ENCODE measurements at regions not wholly inside any gene's neighbourhood (a gene's known extent, or its start where the extent isn't known, plus 50 kb on each side); places are given as distances from the start of the nearest gene placed in this dataset.

- Histone ChIP-seq H3F3A (ENCODE audit: insufficient read depth) (no peaks in the 10 kb centered on the region), H3K9me3 (ENCODE audit: insufficient read depth, low read length) (no peaks in the 10 kb centered on the region), H3K36me3 (ENCODE audit: low read length) (no peaks in the 10 kb centered on the region), H2AFZ (ENCODE audit: low read depth, low read length, severe bottlenecking) (no peak overlapping the region), H3K9ac (ENCODE audit: low read length) (no peak overlapping the region), H3K4me3 (ENCODE audit: insufficient read depth, low read length, poor library complexity, severe bottlenecking) (no peak overlapping the region), H3K27ac (ENCODE audit: low read depth, low read length) (no peak overlapping the region), H3K79me2 (ENCODE audit: insufficient read depth, low read length) (no peaks in the 10 kb centered on the region), H3K9me2 (replicated peaks; ENCODE audit: insufficient read depth, low read length) (no peaks in the 10 kb centered on the region), H4K20me1 (ENCODE audit: low read depth, low read length) (no peaks in the 10 kb centered on the region), H3K27me3 (ENCODE audit: low read length) (no peaks in the 10 kb centered on the region), H3K4me2 (ENCODE audit: low read depth, low read length, poor library complexity, severe bottlenecking) (no peak overlapping the region)
- TF ChIP-seq EZH2phosphoT487 (conservative IDR thresholded peaks at IDR 0.05; ENCODE audit: low read length) (no peak), CTCF (IDR thresholded peaks at IDR 0.05; ENCODE audit: insufficient read depth, low read length, poor library complexity, severe bottlenecking) (no peak)
Observed at GRCh38 chr3:81998139-81998755, 236.8 kb upstream of the GBE1 start.

GRCh38 chr3:81997390-81997789, 235.9 kb upstream of the GBE1 start:
- no peak overlapping the region for H3K27ac ChIP-seq (ENCODE audit: low read depth, low read length)
- H3K36me3 ChIP-seq (ENCODE audit: low read length), result no peaks in the 10 kb centered on the region
- H3F3A ChIP-seq (ENCODE audit: insufficient read depth), result no peaks in the 10 kb centered on the region
- H3K4me2 ChIP-seq (ENCODE audit: low read depth, low read length, poor library complexity, severe bottlenecking), result no peak overlapping the region
- H3K79me2 ChIP-seq (ENCODE audit: insufficient read depth, low read length), result no peaks in the 10 kb centered on the region
- TF ChIP-seq CTCF (IDR thresholded peaks at IDR 0.05; ENCODE audit: insufficient read depth, low read length, poor library complexity, severe bottlenecking) (no peak), EZH2phosphoT487 (conservative IDR thresholded peaks at IDR 0.05; ENCODE audit: low read length) (no peak)
- H3K9me3 ChIP-seq (ENCODE audit: insufficient read depth, low read length), result no peaks in the 10 kb centered on the region
- H3K9ac ChIP-seq (ENCODE audit: low read length), result no peak overlapping the region
- no peaks in the 10 kb centered on the region for H3K27me3 ChIP-seq (ENCODE audit: low read length)
- no peaks in the 10 kb centered on the region for H4K20me1 ChIP-seq (ENCODE audit: low read depth, low read length)
- H3K4me3 ChIP-seq (ENCODE audit: insufficient read depth, low read length, poor library complexity, severe bottlenecking), result no peak overlapping the region
- H2AFZ ChIP-seq (ENCODE audit: low read depth, low read length, severe bottlenecking), result no peak overlapping the region
- no peaks in the 10 kb centered on the region for H3K9me2 ChIP-seq (replicated peaks; ENCODE audit: insufficient read depth, low read length)

GRCh38 chr3:81995329-81995728, 233.9 kb upstream of the GBE1 start:
- no peaks in the 10 kb centered on the region for H3K9me2 ChIP-seq (replicated peaks; ENCODE audit: insufficient read depth, low read length)
- no peaks in the 10 kb centered on the region for H3F3A ChIP-seq (ENCODE audit: insufficient read depth)
- TF ChIP-seq EZH2phosphoT487 (conservative IDR thresholded peaks at IDR 0.05; ENCODE audit: low read length) (no peak), CTCF (IDR thresholded peaks at IDR 0.05; ENCODE audit: insufficient read depth, low read length, poor library complexity, severe bottlenecking) (no peak)
- H4K20me1 ChIP-seq (ENCODE audit: low read depth, low read length), result no peaks in the 10 kb centered on the region
- H3K9ac ChIP-seq (ENCODE audit: low read length), result no peak overlapping the region
- no peak overlapping the region for H3K27ac ChIP-seq (ENCODE audit: low read depth, low read length)
- no peak overlapping the region for H3K4me3 ChIP-seq (ENCODE audit: insufficient read depth, low read length, poor library complexity, severe bottlenecking)
- no peak overlapping the region for H3K4me2 ChIP-seq (ENCODE audit: low read depth, low read length, poor library complexity, severe bottlenecking)
- H3K27me3 ChIP-seq (ENCODE audit: low read length), result no peaks in the 10 kb centered on the region
- no peaks in the 10 kb centered on the region for H3K36me3 ChIP-seq (ENCODE audit: low read length)
- H3K79me2 ChIP-seq (ENCODE audit: insufficient read depth, low read length), result no peaks in the 10 kb centered on the region
- H2AFZ ChIP-seq (ENCODE audit: low read depth, low read length, severe bottlenecking), result no peak overlapping the region
- H3K9me3 ChIP-seq (ENCODE audit: insufficient read depth, low read length), result no peaks in the 10 kb centered on the region

Measured in SU-DHL-6 (cell line).